ENCODE measurements at regions not wholly inside any gene's neighbourhood (a gene's known extent, or its start where the extent isn't known, plus 50 kb on each side); places are given as distances from the start of the nearest gene placed in this dataset.
"Not testable (repeated sequence)": the region's sequence is repeated elsewhere in the genome, so short reads cannot be mapped to it uniquely, and the experiment has no call there.

- H2AK5ac ChIP-seq (ENCODE audit: low read length, severe bottlenecking); H3K27ac ChIP-seq (ENCODE audit: low read length, poor library complexity, severe bottlenecking); H3K23ac ChIP-seq (ENCODE audit: low read length in 2 of 2); H2BK15ac ChIP-seq (ENCODE audit: low read depth, poor library complexity, severe bottlenecking); H3K4ac ChIP-seq (ENCODE audit: low read depth in 1 of 2, low read length in 2 of 2); H3K9ac ChIP-seq (ENCODE audit: low read length); H2BK120ac ChIP-seq (ENCODE audit: low read depth, low read length); H2AFZ ChIP-seq (ENCODE audit: low read depth, low read length); H3K14ac ChIP-seq (ENCODE audit: low read length in 2 of 2); H3K27me3 ChIP-seq (ENCODE audit: control insufficient read depth in 1 of 2, insufficient read depth in 1 of 2, low read length in 2 of 2); H4K8ac ChIP-seq (ENCODE audit: low read length); H3K4me2 ChIP-seq (ENCODE audit: low read length, poor library complexity, severe bottlenecking); H4K91ac ChIP-seq (ENCODE audit: low read length); H3K36me3 ChIP-seq (ENCODE audit: control insufficient read depth in 1 of 2, insufficient read depth in 2 of 2, low read depth in 1 of 2, low read length in 2 of 2); H3K79me1 ChIP-seq (replicated peaks; ENCODE audit: low read length, poor library complexity, severe bottlenecking); H2BK5ac ChIP-seq (ENCODE audit: low read depth, low read length, poor library complexity, severe bottlenecking); H3K9me3 ChIP-seq (ENCODE audit: control insufficient read depth, low read length); H3K18ac ChIP-seq (ENCODE audit: low read depth in 1 of 2, low read length in 2 of 2); H3K4me1 ChIP-seq (ENCODE audit: control insufficient read depth, insufficient read depth, low read depth, low read length); H2BK12ac ChIP-seq (ENCODE audit: low read length in 2 of 2); H3K4me3 ChIP-seq (ENCODE audit: insufficient read depth in 1 of 2, low read depth in 1 of 2, low read length in 2 of 2): not testable (repeated sequence)
- 82% methylated on average over 5 of the region's 6 CpGs for WGBS
- peak; percentile 29 for DNase-seq
These were observed 273.5 kb upstream of the PLGLB1 start for GRCh38 chr2:87295135-87295534.

GRCh38 chr2:87301349-87301748 lies 279.7 kb upstream of the PLGLB1 start:
- H3K4me3 ChIP-seq (ENCODE audit: insufficient read depth in 1 of 2, low read depth in 1 of 2, low read length in 2 of 2); H2BK5ac ChIP-seq (ENCODE audit: low read depth, low read length, poor library complexity, severe bottlenecking); H3K23ac ChIP-seq (ENCODE audit: low read length in 2 of 2); H3K36me3 ChIP-seq (ENCODE audit: control insufficient read depth in 1 of 2, insufficient read depth in 2 of 2, low read depth in 1 of 2, low read length in 2 of 2); H3K9me3 ChIP-seq (ENCODE audit: control insufficient read depth, low read length); H3K27ac ChIP-seq (ENCODE audit: low read length, poor library complexity, severe bottlenecking); H3K4ac ChIP-seq (ENCODE audit: low read depth in 1 of 2, low read length in 2 of 2); H3K4me1 ChIP-seq (ENCODE audit: control insufficient read depth, insufficient read depth, low read depth, low read length); H3K4me2 ChIP-seq (ENCODE audit: low read length, poor library complexity, severe bottlenecking); H4K91ac ChIP-seq (ENCODE audit: low read length); H3K14ac ChIP-seq (ENCODE audit: low read length in 2 of 2); H3K27me3 ChIP-seq (ENCODE audit: control insufficient read depth in 1 of 2, insufficient read depth in 1 of 2, low read length in 2 of 2); H2AK5ac ChIP-seq (ENCODE audit: low read length, severe bottlenecking); H2BK12ac ChIP-seq (ENCODE audit: low read length in 2 of 2); H3K79me1 ChIP-seq (replicated peaks; ENCODE audit: low read length, poor library complexity, severe bottlenecking); H2BK15ac ChIP-seq (ENCODE audit: low read depth, poor library complexity, severe bottlenecking); H3K9ac ChIP-seq (ENCODE audit: low read length); H3K18ac ChIP-seq (ENCODE audit: low read depth in 1 of 2, low read length in 2 of 2); DNase-seq; H4K8ac ChIP-seq (ENCODE audit: low read length); H2AFZ ChIP-seq (ENCODE audit: low read depth, low read length); H2BK120ac ChIP-seq (ENCODE audit: low read depth, low read length): not testable (repeated sequence)
- WGBS, result 100% methylated on average over 3 of the region's 6 CpGs

GRCh38 chr2:87301871-87302270 lies 280.2 kb upstream of the PLGLB1 start:
- not testable (repeated sequence) for H4K91ac ChIP-seq (ENCODE audit: low read length); H3K36me3 ChIP-seq (ENCODE audit: control insufficient read depth in 1 of 2, insufficient read depth in 2 of 2, low read depth in 1 of 2, low read length in 2 of 2); H3K4me2 ChIP-seq (ENCODE audit: low read length, poor library complexity, severe bottlenecking); H3K14ac ChIP-seq (ENCODE audit: low read length in 2 of 2); H2BK15ac ChIP-seq (ENCODE audit: low read depth, poor library complexity, severe bottlenecking); H3K4ac ChIP-seq (ENCODE audit: low read depth in 1 of 2, low read length in 2 of 2); H3K23ac ChIP-seq (ENCODE audit: low read length in 2 of 2); H3K27me3 ChIP-seq (ENCODE audit: control insufficient read depth in 1 of 2, insufficient read depth in 1 of 2, low read length in 2 of 2); H4K8ac ChIP-seq (ENCODE audit: low read length); H3K79me1 ChIP-seq (replicated peaks; ENCODE audit: low read length, poor library complexity, severe bottlenecking); H2BK5ac ChIP-seq (ENCODE audit: low read depth, low read length, poor library complexity, severe bottlenecking); H3K9ac ChIP-seq (ENCODE audit: low read length); H3K9me3 ChIP-seq (ENCODE audit: control insufficient read depth, low read length); H3K4me3 ChIP-seq (ENCODE audit: insufficient read depth in 1 of 2, low read depth in 1 of 2, low read length in 2 of 2); H2AK5ac ChIP-seq (ENCODE audit: low read length, severe bottlenecking); H3K18ac ChIP-seq (ENCODE audit: low read depth in 1 of 2, low read length in 2 of 2); H2AFZ ChIP-seq (ENCODE audit: low read depth, low read length); H2BK120ac ChIP-seq (ENCODE audit: low read depth, low read length); DNase-seq; H2BK12ac ChIP-seq (ENCODE audit: low read length in 2 of 2); H3K4me1 ChIP-seq (ENCODE audit: control insufficient read depth, insufficient read depth, low read depth, low read length); H3K27ac ChIP-seq (ENCODE audit: low read length, poor library complexity, severe bottlenecking)
- no CpG with 5 or more reads among the region's 2 CpGs for WGBS

DNA sequence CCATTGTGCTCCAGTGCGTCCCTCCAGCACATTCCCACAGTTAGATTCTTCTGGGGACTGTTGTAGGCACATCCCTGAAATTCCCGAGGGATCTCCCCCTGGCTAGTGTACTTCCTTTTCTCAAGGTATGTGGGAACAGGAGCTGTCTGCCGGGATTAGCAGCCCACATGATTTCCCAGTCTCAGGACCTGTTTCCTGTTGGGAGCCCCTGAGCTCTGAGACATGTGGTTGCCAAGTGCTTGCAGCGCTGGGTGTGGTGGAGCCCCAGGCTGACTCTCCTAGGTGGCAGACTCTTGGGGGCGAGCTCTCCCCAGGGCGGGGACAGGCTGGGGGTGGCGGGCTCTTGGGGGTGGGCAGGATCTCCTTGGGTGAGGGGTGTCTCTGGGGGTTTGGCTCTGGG lies 287.0 kb upstream of the PLGLB1 start:
- not testable (repeated sequence) for H3K27ac ChIP-seq (ENCODE audit: low read length, poor library complexity, severe bottlenecking); H4K91ac ChIP-seq (ENCODE audit: low read length); H3K36me3 ChIP-seq (ENCODE audit: control insufficient read depth in 1 of 2, insufficient read depth in 2 of 2, low read depth in 1 of 2, low read length in 2 of 2); H3K4me3 ChIP-seq (ENCODE audit: insufficient read depth in 1 of 2, low read depth in 1 of 2, low read length in 2 of 2); H3K4me1 ChIP-seq (ENCODE audit: control insufficient read depth, insufficient read depth, low read depth, low read length); H2AFZ ChIP-seq (ENCODE audit: low read depth, low read length); H3K9me3 ChIP-seq (ENCODE audit: control insufficient read depth, low read length); H2BK12ac ChIP-seq (ENCODE audit: low read length in 2 of 2); H4K8ac ChIP-seq (ENCODE audit: low read length); H2BK15ac ChIP-seq (ENCODE audit: low read depth, poor library complexity, severe bottlenecking); H3K9ac ChIP-seq (ENCODE audit: low read length); H2AK5ac ChIP-seq (ENCODE audit: low read length, severe bottlenecking); H3K18ac ChIP-seq (ENCODE audit: low read depth in 1 of 2, low read length in 2 of 2); H3K14ac ChIP-seq (ENCODE audit: low read length in 2 of 2); H3K79me1 ChIP-seq (replicated peaks; ENCODE audit: low read length, poor library complexity, severe bottlenecking); H3K23ac ChIP-seq (ENCODE audit: low read length in 2 of 2); H3K4ac ChIP-seq (ENCODE audit: low read depth in 1 of 2, low read length in 2 of 2); H3K4me2 ChIP-seq (ENCODE audit: low read length, poor library complexity, severe bottlenecking); H3K27me3 ChIP-seq (ENCODE audit: control insufficient read depth in 1 of 2, insufficient read depth in 1 of 2, low read length in 2 of 2); DNase-seq; H2BK5ac ChIP-seq (ENCODE audit: low read depth, low read length, poor library complexity, severe bottlenecking); H2BK120ac ChIP-seq (ENCODE audit: low read depth, low read length)
- no CpG with 5 or more reads among the region's 7 CpGs for WGBS

All from mesenchymal stem cell (in vitro differentiated cells and primary cell).